ENCODE measurements at regions not wholly inside any gene's neighbourhood (a gene's known extent, or its start where the extent isn't known, plus 50 kb on each side); places are given as distances from the start of the nearest gene placed in this dataset.

DNA sequence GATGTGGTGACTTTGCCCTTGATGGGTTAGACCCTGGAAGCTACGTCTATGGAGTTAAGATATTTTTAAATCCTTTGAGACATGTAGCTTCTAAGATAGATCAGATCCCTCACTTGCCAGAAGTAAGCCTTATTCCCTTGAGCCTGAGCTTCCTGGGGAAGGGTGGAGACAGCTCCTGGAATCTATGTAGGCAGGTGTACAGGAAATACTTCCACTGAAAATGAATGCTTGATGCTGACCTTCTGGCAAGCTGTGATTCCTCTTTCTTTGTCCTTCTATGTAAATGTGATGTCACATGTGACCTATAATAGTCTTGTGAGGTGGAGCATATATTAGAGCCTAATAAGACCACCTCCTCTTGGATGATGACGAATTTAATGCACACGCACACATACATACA is 1152.0 kb upstream of the ACO1 start:
- DNase-seq (ENCODE audit: low read depth), result no peak
- no peak overlapping the region for H3K4me3 ChIP-seq (ENCODE audit: low read depth, low read length)
- TF ChIP-seq, protein P1, sequence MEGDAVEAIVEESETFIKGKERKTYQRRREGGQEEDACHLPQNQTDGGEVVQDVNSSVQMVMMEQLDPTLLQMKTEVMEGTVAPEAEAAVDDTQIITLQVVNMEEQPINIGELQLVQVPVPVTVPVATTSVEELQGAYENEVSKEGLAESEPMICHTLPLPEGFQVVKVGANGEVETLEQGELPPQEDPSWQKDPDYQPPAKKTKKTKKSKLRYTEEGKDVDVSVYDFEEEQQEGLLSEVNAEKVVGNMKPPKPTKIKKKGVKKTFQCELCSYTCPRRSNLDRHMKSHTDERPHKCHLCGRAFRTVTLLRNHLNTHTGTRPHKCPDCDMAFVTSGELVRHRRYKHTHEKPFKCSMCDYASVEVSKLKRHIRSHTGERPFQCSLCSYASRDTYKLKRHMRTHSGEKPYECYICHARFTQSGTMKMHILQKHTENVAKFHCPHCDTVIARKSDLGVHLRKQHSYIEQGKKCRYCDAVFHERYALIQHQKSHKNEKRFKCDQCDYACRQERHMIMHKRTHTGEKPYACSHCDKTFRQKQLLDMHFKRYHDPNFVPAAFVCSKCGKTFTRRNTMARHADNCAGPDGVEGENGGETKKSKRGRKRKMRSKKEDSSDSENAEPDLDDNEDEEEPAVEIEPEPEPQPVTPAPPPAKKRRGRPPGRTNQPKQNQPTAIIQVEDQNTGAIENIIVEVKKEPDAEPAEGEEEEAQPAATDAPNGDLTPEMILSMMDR (IDR thresholded peaks at IDR 0.05; ENCODE audit: insufficient read depth, low read length), result no peak

DNA sequence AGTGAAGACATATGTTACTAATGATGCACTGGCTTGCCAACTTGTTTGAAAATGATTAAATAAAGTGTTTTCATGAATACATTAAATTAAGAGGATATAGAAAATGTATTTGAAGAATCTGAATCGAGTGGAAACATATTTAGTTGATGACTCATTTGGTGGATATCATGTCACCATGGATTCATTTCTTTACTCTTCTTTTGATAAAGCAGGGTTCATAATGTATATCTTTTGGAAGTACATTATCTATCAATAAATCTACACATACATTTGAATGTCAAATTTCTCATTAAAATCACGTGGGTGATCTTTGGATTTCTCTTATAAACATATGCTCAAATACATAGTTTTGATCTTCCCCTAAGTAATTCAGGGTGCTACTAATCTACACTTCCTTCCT is 1148.1 kb upstream of the ACO1 start:
- DNase-seq (ENCODE audit: low read depth), result no peak
- H3K4me3 ChIP-seq (ENCODE audit: low read depth, low read length), result no peak overlapping the region
- TF ChIP-seq, protein P1 (IDR thresholded peaks at IDR 0.05; ENCODE audit: insufficient read depth, low read length), result no peak

- no peak overlapping the region for H3K4me3 ChIP-seq (ENCODE audit: low read depth, low read length)
- TF ChIP-seq, protein P1 (IDR thresholded peaks at IDR 0.05; ENCODE audit: insufficient read depth, low read length), result no peak
- no peak for DNase-seq (ENCODE audit: low read depth)
These were observed 1141.1 kb upstream of the ACO1 start for GRCh38 chr9:31243386-31243785.

DNA sequence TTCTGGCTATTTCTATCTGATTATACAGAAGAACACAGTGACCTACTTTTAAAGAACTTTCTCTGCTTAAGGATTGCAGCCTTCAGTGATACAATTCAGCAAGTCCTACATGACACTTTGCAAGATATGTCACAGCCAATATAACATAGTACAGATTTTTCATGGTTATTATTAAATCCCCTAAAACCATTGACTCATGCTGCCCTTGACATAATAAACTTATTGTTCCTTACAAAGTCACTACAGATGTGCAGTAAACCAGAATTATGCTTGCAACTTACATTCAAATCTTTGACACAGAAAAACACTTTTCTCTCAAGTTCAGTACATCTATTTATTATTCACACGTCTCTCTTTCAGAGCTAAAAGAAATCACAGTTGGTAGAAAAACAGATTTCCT is 1136.3 kb upstream of the ACO1 start:
- no peak overlapping the region for H3K4me3 ChIP-seq (ENCODE audit: low read depth, low read length)
- TF ChIP-seq, protein P1 (IDR thresholded peaks at IDR 0.05; ENCODE audit: insufficient read depth, low read length), result no peak
- no peak for DNase-seq (ENCODE audit: low read depth)

GRCh38 chr9:31251386-31251785 is 1133.1 kb upstream of the ACO1 start:
- TF ChIP-seq, protein P1 (IDR thresholded peaks at IDR 0.05; ENCODE audit: insufficient read depth, low read length), result no peak
- DNase-seq (ENCODE audit: low read depth), result no peak
- H3K4me3 ChIP-seq (ENCODE audit: low read depth, low read length), result no peak overlapping the region

DNA sequence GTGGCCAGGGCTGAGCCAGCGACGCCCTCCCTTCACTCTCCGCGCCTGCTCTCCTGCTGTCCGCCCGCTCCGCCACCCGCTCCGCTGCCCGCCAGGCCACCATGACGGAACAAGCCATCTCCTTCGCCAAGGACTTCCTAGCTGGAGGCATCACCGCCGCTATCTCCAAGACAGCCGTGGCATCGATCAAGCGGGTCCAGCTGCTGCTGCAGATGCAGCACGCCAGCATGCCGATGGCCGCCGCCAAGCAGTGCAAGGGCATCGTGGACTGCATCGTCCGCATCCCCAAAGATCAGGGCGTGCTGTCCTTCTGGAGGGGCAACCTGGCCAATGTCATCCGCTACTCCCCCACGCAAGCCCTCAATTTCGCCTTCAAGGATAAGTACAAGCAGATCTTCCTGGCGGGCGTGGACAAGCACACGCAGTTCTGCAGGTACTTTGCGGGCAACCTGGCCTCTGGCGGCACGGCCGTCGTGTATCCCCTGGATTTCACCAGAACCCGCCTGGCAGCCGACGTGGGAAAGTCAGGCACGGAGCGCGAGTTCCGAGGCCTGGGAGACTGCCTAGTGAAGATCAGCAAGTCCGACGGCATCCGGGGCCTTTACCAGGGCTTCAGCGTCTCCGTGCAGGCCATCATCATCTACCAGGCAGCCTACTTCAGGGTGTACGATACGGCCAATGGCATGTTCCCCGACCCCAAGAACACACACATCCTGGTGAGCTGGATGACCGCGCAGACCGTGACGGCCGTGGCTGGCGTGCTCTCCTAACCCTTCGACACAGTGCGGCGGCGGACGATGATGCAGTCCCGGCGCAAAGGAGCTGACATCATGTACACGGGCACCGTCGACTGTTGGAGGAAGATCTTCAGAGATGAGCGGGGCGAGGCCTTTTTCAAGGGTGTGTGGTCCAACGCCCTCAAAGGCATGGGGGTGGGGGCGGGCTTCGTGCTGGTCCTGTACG is 1130.4 kb upstream of the ACO1 start:
- DNase-seq (ENCODE audit: low read depth), result no peak
- TF ChIP-seq, protein P1 (IDR thresholded peaks at IDR 0.05; ENCODE audit: insufficient read depth, low read length), result no peak
- H3K4me3 ChIP-seq (ENCODE audit: low read depth, low read length), result no peak overlapping the region
